Superior temporal gyrus (tissue), 1 donor: ENCODE measurements at regions not wholly inside any gene's neighbourhood (a gene's known extent, or its start where the extent isn't known, plus 50 kb on each side); places are given as distances from the start of the nearest gene placed in this dataset.
A peak's percentile ranks its signal among the peaks of the same experiment; 100 is the strongest.
"Not testable (repeated sequence)": the region's sequence is repeated elsewhere in the genome, so short reads cannot be mapped to it uniquely, and the experiment has no call there.

ENCODE experiments used
- DNase-seq: peaks from one replicate; pipeline ENCODE4 v3.0.0-alpha.2; 2016; ENCODE audit errors: extremely low spot score

DNA sequence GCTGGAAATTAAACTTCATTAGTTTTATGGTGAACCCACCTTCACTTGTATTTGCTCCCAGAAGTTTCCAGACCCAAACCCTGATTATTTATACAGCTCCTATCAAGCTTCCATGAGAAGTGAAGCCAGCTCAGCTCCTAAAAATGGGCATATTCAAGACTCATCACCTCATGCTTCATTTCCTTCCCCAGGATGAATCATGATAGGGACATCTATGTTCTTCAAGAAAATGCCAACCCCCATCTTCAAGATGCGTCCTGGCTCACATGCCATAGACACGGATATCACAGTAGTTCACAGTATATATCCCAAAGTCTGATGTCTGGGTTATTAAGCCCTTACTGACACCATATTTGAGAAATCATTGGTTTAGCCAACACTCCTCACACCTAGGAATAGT lies 217.6 kb downstream of the NPR3 start:
- no peak for DNase-seq

DNA sequence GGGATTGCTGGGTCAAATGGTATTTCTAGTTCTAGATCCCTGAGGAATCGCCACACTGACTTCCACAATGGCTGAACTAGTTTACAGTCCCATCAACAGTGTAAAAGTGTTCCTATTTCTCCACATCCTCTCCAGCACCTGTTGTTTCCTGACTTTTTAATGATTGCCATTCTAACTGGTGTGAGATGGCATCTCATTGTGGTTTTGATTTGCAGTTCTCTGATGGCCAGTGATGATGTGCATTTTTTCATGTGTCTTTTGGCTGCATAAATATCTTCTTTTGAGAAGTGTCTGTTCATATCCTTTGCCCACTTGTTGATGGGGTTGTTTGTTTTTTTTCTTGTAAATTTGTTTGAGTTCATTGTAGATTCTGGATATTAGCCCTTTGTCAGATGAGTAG lies 220.3 kb downstream of the NPR3 start:
- DNase-seq = not testable (repeated sequence)

DNA sequence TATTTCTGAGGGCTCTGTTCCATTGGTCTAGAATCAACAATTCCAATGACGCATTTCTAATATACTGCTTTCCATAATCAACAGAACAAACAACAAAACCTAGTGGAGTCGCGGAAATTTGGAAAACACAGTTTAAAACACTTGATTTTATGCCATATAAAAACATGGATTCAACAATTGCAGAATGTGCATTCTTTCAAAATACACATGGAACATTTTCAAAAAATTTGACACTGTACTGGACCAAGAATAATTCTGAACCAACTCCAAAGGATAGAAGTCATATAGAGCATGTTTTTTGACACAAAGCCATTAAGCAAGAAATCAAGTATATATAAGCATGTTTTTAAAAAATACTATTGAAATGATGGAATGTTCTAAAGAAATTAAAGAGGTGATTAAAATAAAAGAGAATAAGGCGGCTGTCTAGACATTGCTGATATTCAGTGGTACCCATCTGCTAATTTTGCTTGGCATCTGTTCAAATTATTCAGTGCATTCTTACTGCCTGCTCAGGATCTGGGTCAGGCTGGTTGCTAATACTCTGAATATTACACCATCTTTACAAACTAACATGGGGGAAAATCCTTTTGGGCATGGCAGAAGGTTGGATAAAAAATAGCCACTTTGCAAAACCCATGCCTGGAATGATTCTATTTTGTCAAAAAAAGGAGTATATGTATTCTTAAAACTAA lies 221.3 kb downstream of the NPR3 start:
- DNase-seq = no peak

DNA sequence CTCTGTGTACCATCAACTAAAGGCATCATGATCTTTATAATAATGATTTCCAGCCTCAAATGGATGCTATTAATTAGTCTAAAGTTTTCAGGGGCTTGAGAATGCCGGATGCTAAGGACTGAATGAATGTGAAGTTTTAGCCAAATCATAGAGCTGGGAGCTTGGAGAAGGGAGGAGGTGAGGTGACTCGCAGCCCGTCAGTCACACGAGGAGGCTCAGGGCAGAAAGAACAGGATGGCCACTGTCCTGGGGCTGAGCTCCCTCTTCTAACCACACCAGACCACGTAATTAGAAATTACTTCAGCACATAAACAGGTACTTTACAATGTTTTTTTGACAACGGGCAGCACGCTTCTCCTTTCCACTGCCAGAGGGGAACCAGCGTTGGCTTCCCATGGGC lies 222.6 kb downstream of the NPR3 start:
- DNase-seq = no peak

DNA sequence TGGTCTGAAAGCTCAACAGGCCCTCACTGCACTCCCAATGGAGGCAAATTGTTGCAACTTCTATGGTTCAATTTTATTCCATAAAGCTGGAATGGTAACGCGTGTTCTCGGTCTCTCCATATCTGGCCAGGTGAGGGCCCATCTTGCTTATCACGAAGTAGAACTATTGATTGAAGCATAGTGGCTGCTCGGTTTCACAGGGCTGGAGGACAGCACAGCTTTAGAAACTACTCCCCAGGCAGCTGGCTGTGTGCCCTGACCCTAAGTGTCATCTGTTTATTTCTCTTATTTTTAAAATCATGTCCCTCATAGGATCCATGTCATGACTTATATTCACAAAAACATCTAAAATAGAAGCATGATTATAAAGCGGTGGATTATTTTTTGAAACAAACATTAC lies 223.4 kb downstream of the NPR3 start:
- no peak for DNase-seq

DNA sequence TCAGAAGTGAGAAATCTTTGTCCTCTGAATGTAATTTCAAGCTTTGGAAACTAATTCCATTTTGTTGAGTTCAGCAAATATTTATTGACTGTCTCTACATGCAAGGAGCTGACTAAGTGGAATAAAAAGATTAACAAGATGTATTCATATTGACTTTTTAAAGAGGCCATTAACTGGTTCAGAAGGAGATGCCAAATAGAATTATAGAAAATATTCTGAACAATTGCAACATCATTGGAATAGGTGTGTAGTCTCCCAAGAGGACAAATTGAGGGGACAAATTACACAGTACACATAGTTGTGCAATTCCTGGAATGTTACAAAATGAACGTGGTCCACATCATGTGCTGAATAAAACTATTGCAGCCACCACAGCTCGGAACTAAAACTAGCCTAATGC lies 224.2 kb downstream of the NPR3 start:
- DNase-seq = no peak

DNA sequence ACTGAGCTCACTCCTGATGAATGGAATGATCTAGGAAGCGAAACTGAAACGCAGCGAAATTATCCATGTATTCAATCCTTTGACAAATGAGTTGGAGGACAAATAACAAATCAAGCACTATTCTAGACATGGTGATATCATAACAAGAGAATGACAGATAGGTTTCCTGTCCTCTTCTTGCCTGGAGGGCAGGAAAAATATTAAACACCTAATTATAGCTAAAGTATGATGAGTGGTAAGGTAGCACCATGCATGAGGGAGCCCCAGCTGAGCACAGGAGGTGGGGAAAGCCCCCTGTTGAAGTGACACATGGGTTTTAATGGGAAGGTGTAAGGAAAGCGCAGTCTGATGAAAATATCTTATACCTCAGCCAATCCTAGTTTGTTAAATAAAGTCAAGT lies 225.2 kb downstream of the NPR3 start:
- DNase-seq = no peak

DNA sequence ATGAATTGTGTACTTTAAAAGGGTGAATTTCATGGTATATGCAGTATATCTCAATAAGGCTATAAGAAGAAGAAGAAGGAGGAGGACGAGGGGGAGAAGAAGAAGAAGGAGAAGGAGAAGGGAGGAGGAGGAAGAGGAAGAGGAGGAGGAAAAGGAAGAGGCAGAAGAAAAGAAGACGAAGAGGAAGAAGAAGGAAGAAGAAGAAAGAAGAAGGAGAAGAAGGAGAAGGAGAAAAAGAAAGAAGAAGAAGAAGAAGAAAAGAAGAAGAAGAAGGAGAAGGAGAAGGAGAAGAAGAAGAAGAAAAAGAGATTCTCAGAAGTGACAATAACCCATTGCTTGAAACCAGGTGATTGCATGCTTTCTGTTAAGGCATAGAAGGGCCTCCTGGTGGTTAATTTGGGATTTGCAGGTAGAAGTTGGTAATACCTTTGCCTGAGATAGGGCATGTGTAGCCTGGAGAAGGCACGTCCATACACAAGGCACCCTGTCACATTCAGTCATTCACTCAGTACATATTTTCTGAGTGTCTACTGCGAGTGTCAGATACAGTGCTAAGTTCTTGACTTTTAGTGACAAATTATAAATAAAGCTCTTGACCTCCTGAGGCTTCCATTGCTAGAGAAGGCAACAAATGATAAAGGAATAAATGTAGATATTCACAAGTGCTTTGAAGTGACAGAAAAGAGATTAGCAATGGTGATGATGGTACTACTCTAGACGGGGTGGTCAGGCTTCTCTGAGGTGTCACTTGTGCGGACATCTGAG lies 231.3 kb downstream of the NPR3 start:
- DNase-seq = no peak

DNA sequence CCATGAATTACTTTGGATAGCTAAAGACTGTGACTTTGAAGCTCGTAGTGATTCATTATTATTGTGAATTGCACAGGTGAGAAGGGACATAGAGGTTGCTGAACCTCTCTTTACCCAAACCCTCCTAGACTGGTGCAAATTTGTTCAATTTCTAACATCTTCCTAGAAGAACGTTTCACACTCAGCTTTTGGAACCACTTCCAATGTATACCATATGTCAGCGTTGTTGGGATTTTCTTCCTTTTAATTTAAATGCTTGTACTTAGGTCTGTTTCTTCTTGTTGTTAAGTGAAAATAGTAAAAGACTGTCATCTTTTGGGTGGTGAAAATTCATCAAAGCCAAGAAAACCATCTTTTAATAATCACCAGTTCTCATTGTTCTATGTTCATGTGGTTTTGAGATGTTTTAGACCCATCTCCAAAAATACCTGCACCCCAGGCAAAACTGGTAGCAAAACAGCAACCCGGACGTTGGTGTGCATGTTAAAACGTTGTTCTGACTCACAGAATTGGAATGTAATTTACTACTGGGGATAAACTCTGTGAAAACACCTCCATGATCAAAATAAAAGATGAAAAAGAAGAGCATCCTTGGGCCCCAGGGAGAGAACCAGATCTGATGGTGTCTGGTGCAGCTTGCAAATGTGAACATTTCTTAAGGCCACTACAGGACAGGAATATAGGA lies 238.3 kb downstream of the NPR3 start:
- peak; percentile 33 for DNase-seq

DNA sequence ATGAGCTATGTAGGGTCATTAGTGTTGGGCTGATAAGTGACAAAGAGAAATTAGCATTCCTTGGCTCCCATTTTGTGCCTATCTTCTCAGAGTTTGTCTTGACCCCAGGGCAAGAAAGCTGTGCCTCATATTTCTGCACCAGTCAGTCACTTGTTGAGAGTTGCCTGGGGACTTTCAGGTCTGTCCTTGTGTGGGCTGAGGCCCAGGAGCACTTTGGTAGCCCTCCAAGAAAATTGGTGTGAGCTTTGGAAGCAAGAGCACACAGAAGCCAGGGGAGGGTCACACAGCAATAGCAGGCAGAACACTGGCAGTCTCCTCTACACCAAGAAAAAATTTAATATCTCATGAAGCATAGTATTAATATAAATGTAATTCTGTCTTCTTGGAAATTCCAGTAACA lies 239.9 kb downstream of the NPR3 start:
- no peak for DNase-seq

DNA sequence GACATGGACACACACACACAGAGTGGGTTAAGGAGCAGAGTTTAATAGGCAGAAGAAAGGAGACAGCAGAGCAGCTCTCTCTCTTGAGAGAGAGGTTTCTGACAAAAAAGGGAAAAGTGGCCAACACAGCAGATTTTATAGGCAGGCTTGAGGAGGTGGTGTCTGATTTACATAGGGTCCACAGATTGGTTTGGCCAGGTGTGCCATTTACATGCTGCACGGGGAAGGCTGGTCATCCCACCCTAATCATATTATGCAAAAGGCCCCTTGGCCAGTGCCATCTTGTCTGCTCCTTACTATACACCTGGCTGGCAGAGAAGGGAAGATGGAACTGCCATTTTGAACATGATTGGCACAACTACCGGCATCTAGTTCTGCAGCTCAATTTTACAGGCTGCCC lies 240.8 kb downstream of the NPR3 start:
- no peak for DNase-seq

DNA sequence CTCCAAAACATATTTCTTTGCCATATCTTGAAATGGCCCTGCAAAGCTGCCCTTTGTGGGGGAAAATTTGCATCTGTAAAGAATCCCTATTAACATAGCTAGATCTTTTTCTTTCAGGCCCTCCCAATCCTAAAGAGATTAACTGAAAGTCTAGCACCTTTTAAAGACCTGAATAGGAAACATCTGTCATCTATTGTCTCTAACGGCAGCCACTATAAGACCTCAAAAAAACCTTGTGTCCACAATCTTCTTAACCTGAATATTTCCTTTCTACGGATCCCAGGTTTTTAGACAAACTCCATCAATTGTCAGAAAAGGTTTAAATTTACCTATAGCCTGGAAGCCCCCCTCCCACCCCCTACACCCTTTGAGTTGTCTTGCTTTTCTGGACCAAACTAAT lies 241.3 kb downstream of the NPR3 start:
- not testable (repeated sequence) for DNase-seq

DNA sequence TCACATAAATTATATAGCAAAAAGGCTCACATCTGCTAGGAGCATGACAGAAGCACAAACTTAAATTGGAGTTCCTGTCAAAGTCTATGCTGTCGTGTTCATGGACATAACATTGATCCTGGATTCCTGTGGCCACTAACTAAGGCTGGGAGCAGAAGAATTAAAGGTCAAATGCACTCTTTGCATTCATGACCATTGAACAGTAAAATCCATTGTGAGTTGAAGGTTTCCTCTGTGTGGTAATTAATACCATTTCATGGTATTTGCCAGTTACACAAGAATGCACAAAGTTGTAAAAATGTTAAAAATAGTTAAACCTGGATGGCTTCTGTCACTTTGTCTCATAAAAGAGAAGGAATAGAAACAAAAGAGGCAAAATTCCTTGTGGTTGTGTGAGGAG lies 242.6 kb downstream of the NPR3 start:
- no peak for DNase-seq

DNA sequence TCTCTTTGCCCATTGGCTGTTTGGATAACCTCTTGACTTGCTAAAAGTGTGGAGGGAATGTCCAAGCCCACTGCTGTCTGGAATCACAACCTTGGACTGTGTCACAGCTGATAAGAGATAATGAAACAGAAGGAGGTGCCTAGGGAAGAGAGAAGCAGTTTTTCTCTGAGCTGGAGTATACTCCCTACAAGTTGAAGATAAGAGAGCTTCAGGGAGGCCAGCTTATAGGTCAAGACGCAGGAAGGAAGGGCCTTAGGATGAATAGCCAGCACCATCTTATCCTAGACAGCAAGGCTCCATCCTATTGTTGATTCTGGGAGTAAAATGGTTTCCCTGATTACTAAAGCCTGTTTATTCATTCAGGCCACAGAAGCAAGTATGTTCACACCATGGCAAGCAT lies 244.7 kb downstream of the NPR3 start:
- DNase-seq = no peak

DNA sequence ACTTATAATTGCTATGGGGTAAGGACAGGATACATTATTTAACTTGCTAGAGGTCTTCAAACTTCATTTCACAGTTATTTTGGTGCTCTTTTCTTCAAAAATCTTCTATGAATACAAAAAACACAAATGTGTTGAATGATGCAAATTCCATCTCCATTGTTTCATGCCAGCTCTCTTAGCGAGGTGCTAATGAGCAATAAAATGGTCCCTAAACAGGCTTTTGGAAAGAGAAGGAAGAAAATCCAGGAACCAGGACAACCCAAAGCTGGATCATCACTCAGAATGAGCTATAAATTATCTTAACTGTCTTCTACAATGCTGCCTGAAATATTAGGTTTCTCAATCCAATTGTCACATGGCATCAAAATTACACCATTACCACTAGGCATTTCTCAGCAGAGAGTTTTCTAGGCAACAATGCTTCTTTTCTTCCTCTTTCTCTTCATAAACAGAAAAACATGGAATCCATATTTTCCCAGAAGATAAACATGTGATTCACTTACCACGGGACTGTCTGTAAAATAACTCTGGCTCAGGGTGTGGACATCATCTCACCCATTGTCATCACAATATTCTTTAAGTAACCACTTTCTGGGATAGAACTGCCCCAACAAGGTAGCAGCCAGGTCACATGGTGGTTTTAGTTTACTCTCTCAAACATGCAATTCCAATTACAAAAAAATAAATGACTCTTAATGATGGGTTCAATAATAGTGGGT lies 249.4 kb downstream of the NPR3 start:
- DNase-seq = no peak

DNA sequence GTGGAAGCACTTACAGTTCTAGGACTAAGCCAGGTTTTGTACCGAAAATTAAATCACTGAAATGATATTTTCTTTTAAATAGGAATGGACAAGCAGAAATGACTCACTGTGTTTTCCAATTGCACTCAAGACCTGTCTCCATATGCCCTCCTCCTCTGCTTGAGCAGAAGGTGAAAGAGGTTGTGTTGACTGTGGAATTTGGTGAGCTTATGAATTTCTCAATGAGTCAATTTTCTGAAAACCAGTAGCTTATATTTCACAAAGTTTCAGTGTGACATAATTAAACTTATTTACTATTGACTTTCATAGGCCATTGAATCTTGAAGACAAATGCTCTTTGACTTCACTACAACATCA lies 249.9 kb downstream of the NPR3 start:
- DNase-seq = no peak

DNA sequence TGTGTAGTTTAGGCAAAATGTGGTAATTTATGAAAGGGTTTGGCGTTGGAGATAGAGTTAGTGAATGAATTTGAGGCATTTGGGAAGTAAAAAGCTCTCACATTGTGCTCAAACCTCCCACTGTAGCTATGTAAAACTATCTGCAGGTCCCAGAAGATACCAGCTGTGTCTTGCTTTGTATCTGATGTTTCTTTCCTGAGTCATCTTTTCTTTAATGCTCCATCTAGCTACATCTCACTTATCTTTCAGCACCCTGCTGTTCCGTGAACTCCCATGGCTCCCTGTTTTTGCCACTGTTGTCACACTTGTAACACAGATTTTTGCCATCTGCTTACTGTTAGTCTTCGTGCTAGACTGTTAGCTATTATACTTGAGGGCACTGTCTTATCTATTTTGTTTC lies 253.1 kb downstream of the NPR3 start:
- DNase-seq = peak; percentile 28

DNA sequence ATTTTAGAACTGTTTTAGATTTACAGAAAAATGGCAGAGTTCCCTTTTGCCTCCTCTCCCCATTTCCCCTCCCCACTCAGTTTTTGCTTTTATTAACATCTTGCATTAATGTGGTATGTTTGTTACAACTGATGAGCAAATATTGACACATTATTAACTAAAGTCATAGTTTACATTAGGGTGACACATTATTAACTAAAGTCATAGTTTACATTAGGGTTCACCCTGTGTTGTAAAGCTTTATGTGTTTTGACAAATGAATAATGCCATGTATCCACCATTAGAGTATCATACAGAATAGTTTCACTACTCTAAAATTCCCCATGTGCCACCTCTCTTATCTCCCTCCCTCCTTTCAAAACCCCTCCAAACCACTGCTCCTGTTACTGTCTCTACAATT lies 262.5 kb downstream of the NPR3 start:
- DNase-seq = no peak

DNA sequence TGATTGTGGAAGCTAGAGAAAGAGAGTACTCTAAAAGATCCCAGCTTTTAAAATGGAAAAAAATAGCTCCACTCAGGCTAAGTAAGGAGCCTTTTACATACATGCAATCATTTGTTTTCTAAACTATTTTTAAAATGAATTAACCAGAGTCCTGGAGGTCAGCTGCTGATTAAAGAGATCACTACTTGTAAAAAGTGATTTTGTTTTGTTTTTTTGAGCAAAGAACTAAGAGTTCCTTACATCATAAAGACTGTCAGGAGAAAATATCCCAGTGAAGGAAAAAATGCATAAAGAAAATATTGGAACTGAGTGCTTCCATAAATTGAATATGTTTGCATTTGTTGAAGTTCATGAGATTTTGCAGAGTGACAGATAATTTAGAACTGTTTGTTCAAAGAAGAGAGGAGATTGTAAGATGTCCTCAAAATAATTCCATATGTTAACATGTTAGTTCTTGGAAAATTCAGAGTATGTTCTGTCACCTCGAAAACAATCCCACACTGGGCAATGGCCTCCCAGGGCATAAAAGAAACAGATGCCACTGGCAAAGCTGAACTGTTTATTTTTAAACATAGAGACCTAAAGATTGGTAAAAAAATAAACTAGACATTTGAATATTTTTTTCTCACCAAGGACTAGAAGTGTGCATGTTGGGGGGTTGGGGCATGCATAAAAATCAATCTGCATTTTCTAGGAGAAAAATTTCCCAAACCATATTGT lies 264.7 kb downstream of the NPR3 start:
- no peak for DNase-seq

DNA sequence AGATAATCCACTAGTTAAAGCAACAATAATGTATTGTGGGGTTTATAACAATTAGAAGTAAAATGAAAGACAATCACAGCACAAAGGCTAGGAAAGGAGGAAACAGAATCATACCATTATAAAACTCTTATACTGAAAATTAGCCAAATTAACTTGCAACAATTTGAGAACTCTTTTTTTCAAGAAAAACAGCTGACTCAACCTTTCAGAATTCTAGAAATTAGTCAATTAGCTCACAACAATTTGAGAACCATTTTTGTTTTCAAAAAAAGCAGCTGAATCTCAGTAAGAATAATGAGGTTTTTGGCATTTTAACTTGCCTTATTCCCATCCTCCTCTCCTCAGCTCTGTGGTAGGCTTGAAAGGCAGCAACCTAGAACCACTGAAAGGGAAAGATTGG lies 269.9 kb downstream of the NPR3 start:
- no peak for DNase-seq

DNA sequence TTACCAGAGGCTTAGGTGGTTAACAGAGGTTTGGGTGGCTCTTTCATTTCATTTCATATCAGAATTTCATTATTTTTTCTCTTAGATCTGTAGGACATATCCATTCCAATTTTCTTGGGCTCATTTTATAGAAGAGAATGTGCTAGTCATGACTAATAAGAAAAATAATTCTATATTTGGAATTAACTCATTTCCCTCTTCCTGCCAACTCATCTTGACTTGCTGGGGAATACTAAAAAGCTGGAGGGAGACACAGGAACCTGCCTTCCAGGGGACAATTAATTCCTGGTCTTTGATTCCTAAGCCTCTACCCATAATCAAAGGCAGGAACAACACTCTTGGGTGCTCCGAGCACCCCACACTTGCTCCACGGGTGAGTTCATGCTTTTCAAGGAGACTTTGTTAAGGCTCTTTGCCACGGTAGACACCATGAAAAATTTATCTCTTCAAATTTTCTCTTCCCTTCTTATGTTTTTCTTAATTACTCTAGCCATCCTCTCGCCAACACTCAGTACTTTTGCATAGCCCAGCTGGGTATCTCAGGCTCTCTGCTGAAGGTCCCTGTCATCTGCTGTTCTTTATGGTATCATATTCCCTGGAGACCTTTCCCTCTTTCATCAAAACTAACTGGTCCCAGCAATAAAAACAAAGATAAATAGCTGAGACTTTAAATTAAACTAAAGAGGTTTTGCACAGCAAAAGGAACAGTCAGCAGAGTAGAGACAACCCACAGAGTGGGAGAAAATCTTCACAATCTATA lies 273.9 kb downstream of the NPR3 start:
- no peak for DNase-seq
